Activated T-helper 17 cell treated with anti-CD3 and anti-CD28 coated beads, Interleukin-2, amount 50 U/mL, for 72 hours (primary cell): ENCODE measurements at regions not wholly inside any gene's neighbourhood (a gene's known extent, or its start where the extent isn't known, plus 50 kb on each side); places are given as distances from the start of the nearest gene placed in this dataset.

Source experiments
- ATAC-seq: fragments of 150-1000 bp; cut with Tn5 transposase; replicated peaks from 2 replicates; pipeline ENCODE4 v1.10.0; 2021; ENCODE audit warnings: mild to moderate bottlenecking, moderate library complexity
- H3K27ac Mint-ChIP-seq: one replicate; pipeline ENCODE4 v1.8.0; 2022; ENCODE audit warnings: mixed read lengths
- H3K27me3 Mint-ChIP-seq: one replicate; pipeline ENCODE4 v1.8.0; 2022; ENCODE audit warnings: mixed read lengths
- H3K36me3 Mint-ChIP-seq: one replicate; pipeline ENCODE4 v1.8.0; 2022; ENCODE audit warnings: low read depth, mild to moderate bottlenecking, mixed read lengths
- H3K4me1 Mint-ChIP-seq: one replicate; pipeline ENCODE4 v1.8.0; 2022; ENCODE audit warnings: mixed read lengths
- H3K4me3 Mint-ChIP-seq: one replicate; pipeline ENCODE4 v1.8.0; 2022; ENCODE audit warnings: mild to moderate bottlenecking, mixed read lengths
- H3K9me3 Mint-ChIP-seq: one replicate; pipeline ENCODE4 v1.8.0; 2022; ENCODE audit warnings: mixed read lengths

DNA sequence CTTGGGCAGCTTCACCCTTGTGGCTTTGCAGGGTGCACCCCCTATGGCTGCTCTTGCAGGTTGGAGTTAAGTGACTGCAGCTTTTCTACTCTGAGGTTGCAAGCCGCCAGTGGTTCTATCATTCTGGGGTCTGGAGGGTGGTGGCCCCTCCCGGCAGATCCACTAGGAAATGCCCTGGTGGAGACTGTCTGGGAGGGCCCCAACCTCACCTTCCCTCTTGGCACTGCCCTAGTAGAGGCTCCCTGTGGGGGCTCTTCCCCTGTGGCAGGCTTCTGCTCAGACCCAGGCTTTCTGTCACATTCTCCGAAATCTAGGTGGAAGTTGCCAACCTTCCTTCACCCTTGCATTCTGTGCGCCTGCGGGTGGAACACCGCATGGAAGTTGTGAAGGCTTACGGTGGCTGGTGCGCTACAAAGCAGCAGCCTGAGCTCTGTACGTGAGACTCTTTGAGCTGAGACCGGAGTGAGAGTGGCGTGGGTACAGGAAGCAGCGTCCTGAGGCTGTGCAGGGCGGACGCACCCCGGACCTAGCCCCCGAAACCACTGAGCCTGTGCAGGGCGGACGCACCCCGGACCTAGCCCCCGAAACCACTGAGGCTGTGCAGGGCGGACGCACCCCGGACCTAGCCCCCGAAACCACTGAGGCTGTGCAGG, 626.7 kb upstream of the FRG1 start:
- no peak for ATAC-seq
- Mint-ChIP-seq H3K4me3 (no peak overlapping the region), H3K27me3 (no peaks in the 10 kb centered on the region), H3K27ac (no peak overlapping the region), H3K4me1 (no peaks in the 10 kb centered on the region), H3K9me3 (peaks cover 13% of the 10 kb centered on the region), H3K36me3 (no peaks in the 10 kb centered on the region)

GRCh38 chr4:189322426-189322825, 618.2 kb upstream of the FRG1 start:
- H3K27ac Mint-ChIP-seq = no peak overlapping the region
- no peak for ATAC-seq
- H3K9me3 Mint-ChIP-seq = peaks cover 8% of the 10 kb centered on the region
- no peaks in the 10 kb centered on the region for H3K4me1 Mint-ChIP-seq
- H3K4me3 Mint-ChIP-seq = no peak overlapping the region
- H3K36me3 Mint-ChIP-seq = no peaks in the 10 kb centered on the region
- no peaks in the 10 kb centered on the region for H3K27me3 Mint-ChIP-seq

DNA sequence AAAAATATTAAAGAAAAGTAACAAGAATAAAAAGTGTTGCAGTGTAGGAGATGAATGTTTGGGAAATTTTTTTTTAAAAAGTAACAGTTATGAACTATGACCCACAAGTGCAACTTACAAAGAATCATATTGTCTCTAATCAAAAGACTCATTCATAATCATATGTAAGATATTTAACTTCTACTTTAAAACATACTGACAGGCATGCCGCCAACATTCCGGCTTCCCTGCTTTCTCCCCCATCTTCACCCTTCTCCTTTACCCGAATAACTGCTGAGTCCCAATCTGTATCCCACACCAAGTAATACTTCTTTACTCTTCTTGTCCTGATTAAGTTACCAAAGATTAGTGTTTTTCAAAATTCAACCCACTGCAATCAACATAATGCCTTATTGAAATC, 598.8 kb upstream of the FRG1 start:
- H3K4me3 Mint-ChIP-seq = no peak overlapping the region
- no peak for ATAC-seq
- no peaks in the 10 kb centered on the region for H3K36me3 Mint-ChIP-seq
- H3K27me3 Mint-ChIP-seq = no peaks in the 10 kb centered on the region
- no peak overlapping the region for H3K27ac Mint-ChIP-seq
- H3K4me1 Mint-ChIP-seq = no peaks in the 10 kb centered on the region
- peaks cover 16% of the 10 kb centered on the region for H3K9me3 Mint-ChIP-seq

DNA sequence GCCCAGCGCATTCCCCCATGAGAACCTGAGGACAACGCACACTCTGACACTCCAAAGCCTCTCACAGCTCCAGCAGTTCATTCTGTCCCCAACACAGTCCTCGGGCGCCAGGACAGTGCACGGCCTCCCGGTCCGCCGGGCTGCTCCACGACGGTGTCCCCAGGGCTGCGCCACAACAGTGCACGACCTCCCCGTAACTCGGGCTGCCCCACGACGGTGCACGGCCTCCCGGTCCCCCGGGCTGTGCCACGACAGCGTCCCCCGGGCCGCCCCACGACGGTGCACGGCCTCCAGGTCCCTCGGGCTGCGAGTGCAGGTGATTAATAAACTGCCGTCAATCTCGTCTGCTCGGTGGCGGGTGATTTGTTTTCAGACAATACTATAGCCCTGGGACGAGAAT, 585.1 kb upstream of the FRG1 start:
- no peak overlapping the region for H3K4me3 Mint-ChIP-seq
- H3K4me1 Mint-ChIP-seq = no peaks in the 10 kb centered on the region
- peaks cover 8% of the 10 kb centered on the region for H3K9me3 Mint-ChIP-seq
- no peak for ATAC-seq
- no peaks in the 10 kb centered on the region for H3K36me3 Mint-ChIP-seq
- H3K27me3 Mint-ChIP-seq = no peaks in the 10 kb centered on the region
- H3K27ac Mint-ChIP-seq = no peak overlapping the region

GRCh38 chr4:189362364-189362763, 578.3 kb upstream of the FRG1 start:
- no peak overlapping the region for H3K4me3 Mint-ChIP-seq
- no peak for ATAC-seq
- H3K36me3 Mint-ChIP-seq = no peaks in the 10 kb centered on the region
- no peaks in the 10 kb centered on the region for H3K4me1 Mint-ChIP-seq
- peaks cover 4% of the 10 kb centered on the region for H3K9me3 Mint-ChIP-seq
- H3K27ac Mint-ChIP-seq = no peak overlapping the region
- H3K27me3 Mint-ChIP-seq = no peaks in the 10 kb centered on the region

- Mint-ChIP-seq H3K27me3 (no peaks in the 10 kb centered on the region), H3K4me1 (no peaks in the 10 kb centered on the region), H3K36me3 (no peaks in the 10 kb centered on the region), H3K27ac (no peak overlapping the region), H3K9me3 (peaks cover 4% of the 10 kb centered on the region), H3K4me3 (no peak overlapping the region)
- no peak for ATAC-seq
These were observed 576.6 kb upstream of the FRG1 start for GRCh38 chr4:189364032-189364449.

DNA sequence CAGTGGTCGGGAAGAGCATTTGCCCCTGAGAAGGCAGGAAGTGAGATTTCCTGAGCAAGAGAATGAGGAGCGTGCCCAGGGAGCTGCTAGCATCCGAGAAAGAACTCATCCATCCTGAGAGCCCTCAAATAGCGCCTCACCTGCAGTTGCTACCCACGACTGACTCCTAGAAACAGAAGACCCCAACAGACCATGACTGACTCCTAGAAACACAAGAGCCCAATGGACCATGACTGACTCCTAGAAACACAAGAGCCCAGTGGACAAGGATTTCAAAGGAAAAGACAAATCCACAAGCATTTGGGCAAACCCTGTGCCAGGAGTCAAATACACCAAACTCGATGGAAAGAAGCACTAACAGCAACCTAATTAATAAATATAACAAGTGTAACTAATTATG, 575.2 kb upstream of the FRG1 start:
- Mint-ChIP-seq H3K27me3 (no peaks in the 10 kb centered on the region), H3K4me3 (no peak overlapping the region), H3K9me3 (peaks cover under 1% of the 10 kb centered on the region), H3K36me3 (no peaks in the 10 kb centered on the region), H3K4me1 (no peaks in the 10 kb centered on the region), H3K27ac (no peak overlapping the region)
- no peak for ATAC-seq

DNA sequence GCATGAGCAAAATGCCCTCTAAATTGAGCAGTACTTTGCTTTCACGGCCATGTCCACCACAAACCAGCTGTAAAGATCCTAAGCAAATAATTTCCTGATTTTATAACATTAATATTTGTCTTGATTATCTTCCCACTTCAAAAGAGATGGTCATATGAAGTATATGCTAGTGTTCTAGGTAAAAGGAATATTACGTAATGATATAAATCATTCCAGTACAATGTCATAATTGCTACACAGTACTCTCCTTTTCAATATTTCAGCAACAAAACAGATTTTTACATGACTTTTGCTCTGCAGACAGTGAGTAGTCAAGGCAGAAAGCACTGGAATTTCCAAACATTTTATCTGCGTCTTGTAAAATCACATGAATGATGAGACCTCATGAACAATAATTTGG, 572.8 kb upstream of the FRG1 start:
- Mint-ChIP-seq H3K4me1 (no peaks in the 10 kb centered on the region), H3K27me3 (no peaks in the 10 kb centered on the region), H3K9me3 (peaks cover 3% of the 10 kb centered on the region), H3K27ac (no peak overlapping the region), H3K4me3 (no peak overlapping the region), H3K36me3 (no peaks in the 10 kb centered on the region)
- ATAC-seq = no peak

GRCh38 chr4:189374176-189374575, 566.5 kb upstream of the FRG1 start:
- ATAC-seq = no peak
- no peak overlapping the region for H3K27ac Mint-ChIP-seq
- H3K36me3 Mint-ChIP-seq = no peaks in the 10 kb centered on the region
- no peaks in the 10 kb centered on the region for H3K4me1 Mint-ChIP-seq
- H3K4me3 Mint-ChIP-seq = no peak overlapping the region
- H3K9me3 Mint-ChIP-seq = peaks cover 19% of the 10 kb centered on the region
- no peaks in the 10 kb centered on the region for H3K27me3 Mint-ChIP-seq

GRCh38 chr4:189376901-189377300, 563.8 kb upstream of the FRG1 start:
- Mint-ChIP-seq H3K4me1 (no peaks in the 10 kb centered on the region), H3K9me3 (peaks cover 16% of the 10 kb centered on the region), H3K36me3 (no peaks in the 10 kb centered on the region), H3K4me3 (no peak overlapping the region), H3K27ac (no peak overlapping the region), H3K27me3 (no peaks in the 10 kb centered on the region)
- no peak for ATAC-seq

- no peak overlapping the region for H3K27ac Mint-ChIP-seq
- H3K9me3 Mint-ChIP-seq = peaks cover 16% of the 10 kb centered on the region
- H3K27me3 Mint-ChIP-seq = no peaks in the 10 kb centered on the region
- no peak for ATAC-seq
- no peaks in the 10 kb centered on the region for H3K4me1 Mint-ChIP-seq
- no peak overlapping the region for H3K4me3 Mint-ChIP-seq
- H3K36me3 Mint-ChIP-seq = no peaks in the 10 kb centered on the region
These were observed 563.1 kb upstream of the FRG1 start for GRCh38 chr4:189377569-189377968.

DNA sequence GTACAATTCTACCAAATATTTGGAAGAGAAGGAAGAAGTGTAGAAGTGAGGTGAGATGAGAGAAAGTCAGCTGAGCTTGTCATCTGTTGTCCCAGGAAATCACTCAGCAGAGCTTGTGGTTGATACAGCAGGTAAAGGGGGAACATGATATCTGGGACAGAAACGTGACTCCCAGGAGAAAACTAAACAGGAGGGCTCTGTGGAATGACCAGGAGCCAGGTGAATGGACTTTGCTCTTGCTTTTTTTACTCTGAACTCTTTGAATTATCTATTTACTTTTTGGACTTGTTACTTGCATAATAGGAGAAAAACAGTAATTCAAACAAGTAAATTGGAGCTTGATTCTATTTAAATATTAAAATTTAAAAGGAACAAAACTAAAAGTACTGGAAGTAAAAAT, 555.6 kb upstream of the FRG1 start:
- no peaks in the 10 kb centered on the region for H3K27me3 Mint-ChIP-seq
- no peaks in the 10 kb centered on the region for H3K4me1 Mint-ChIP-seq
- no peak overlapping the region for H3K27ac Mint-ChIP-seq

GRCh38 chr4:189385579-189385978, 555.1 kb upstream of the FRG1 start:
- H3K4me1 Mint-ChIP-seq = no peaks in the 10 kb centered on the region
- no peaks in the 10 kb centered on the region for H3K36me3 Mint-ChIP-seq
- no peaks in the 10 kb centered on the region for H3K27me3 Mint-ChIP-seq
- ATAC-seq = no peak
- H3K9me3 Mint-ChIP-seq = peaks cover 4% of the 10 kb centered on the region
- H3K4me3 Mint-ChIP-seq = no peak overlapping the region
- H3K27ac Mint-ChIP-seq = no peak overlapping the region

More for the DNA sequence above, 555.6 kb upstream of the FRG1 start:
- no peak overlapping the region for H3K4me3 Mint-ChIP-seq
- no peaks in the 10 kb centered on the region for H3K36me3 Mint-ChIP-seq
- peaks cover 4% of the 10 kb centered on the region for H3K9me3 Mint-ChIP-seq
- ATAC-seq = no peak

GRCh38 chr4:189396435-189396834, 544.2 kb upstream of the FRG1 start:
- Mint-ChIP-seq H3K4me3 (no peak overlapping the region), H3K27ac (no peak overlapping the region), H3K27me3 (no peaks in the 10 kb centered on the region), H3K9me3 (peaks cover 15% of the 10 kb centered on the region), H3K36me3 (no peaks in the 10 kb centered on the region), H3K4me1 (no peaks in the 10 kb centered on the region)
- no peak for ATAC-seq

- H3K4me3 Mint-ChIP-seq = no peak overlapping the region
- peaks cover 19% of the 10 kb centered on the region for H3K9me3 Mint-ChIP-seq
- H3K27ac Mint-ChIP-seq = no peak overlapping the region
- no peaks in the 10 kb centered on the region for H3K36me3 Mint-ChIP-seq
- H3K4me1 Mint-ChIP-seq = no peaks in the 10 kb centered on the region
- no peaks in the 10 kb centered on the region for H3K27me3 Mint-ChIP-seq
- ATAC-seq = no peak
These were observed 536.4 kb upstream of the FRG1 start for GRCh38 chr4:189404271-189404670.

DNA sequence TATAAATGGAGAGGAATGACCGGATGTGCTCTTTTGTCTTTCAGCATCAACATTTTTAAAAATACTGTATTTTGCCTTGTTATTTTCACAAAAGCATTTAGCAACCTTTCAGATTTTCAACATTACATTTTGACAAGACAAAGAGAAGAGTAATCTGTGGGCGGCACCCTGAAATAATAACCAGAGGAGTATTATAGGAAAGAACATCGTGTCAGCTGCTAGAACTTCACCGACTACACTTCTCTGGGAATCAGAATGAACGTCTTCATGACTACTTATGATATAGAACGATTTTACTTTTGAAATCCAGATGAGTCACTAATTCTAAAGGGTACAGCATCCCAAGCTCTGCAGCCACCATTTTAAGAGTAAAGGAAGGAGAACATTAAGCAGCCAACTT, 531.5 kb upstream of the FRG1 start:
- ATAC-seq = no peak
- Mint-ChIP-seq H3K4me3 (no peak overlapping the region), H3K27me3 (no peaks in the 10 kb centered on the region), H3K27ac (no peak overlapping the region), H3K9me3 (peaks cover 17% of the 10 kb centered on the region), H3K4me1 (no peaks in the 10 kb centered on the region), H3K36me3 (no peaks in the 10 kb centered on the region)
